G401 (cell line): ENCODE measurements at regions not wholly inside any gene's neighbourhood (a gene's known extent, or its start where the extent isn't known, plus 50 kb on each side); places are given as distances from the start of the nearest gene placed in this dataset.

Experiments
- DNase-seq: peaks from one replicate; pipeline ENCODE4 v3.0.0-alpha.2; 2015; ENCODE audit warnings: low spot score
- in situ Hi-C: cut with HindIII; loops from 2 replicates; pipeline ENCODE4 v1.10.0; 2016; ENCODE audit warnings: low sequenced_read_pairs, mixed read lengths

DNA sequence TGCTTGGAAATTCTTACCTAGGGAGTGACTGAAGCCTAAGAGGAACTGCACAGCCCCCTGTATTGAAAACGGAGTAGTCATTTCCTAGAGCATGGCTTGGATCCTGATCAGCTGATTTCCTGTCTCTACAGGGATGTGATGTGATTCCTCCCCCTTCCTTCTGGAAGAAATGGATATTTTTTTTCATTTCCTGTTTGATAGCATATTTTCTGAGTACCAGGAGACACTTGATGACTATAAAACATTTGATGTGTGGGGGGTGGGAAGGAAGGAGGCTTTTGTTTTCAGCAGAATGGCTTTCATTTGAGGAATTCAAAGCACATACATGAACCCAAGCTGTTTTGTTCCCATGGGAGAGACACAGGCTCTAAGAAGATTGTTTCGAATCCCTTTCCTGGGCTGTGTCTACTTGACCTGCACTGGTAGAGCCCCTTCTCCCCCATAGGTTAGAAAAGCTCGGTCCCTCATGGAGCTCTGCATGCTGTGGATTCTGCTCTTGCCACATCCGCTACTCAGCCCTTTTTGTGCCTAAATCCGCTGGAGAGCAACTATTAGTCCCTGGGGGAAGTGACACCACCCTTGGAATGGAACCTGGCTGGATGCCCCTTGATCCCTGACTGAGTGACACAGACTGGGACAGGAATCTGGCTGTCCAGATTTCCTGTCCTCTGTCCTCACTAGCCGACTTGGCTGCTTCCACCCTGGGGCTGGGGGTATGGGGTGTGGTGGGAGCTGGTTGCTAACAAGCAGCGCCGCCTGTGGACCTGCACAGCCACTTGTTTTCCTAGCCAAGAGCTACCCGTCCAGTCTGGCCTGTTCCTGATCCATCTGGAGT, 71.8 kb upstream of the MACF1 start:
- in situ Hi-C loops, result no loop called here
- DNase-seq, result peak; percentile 78

DNA sequence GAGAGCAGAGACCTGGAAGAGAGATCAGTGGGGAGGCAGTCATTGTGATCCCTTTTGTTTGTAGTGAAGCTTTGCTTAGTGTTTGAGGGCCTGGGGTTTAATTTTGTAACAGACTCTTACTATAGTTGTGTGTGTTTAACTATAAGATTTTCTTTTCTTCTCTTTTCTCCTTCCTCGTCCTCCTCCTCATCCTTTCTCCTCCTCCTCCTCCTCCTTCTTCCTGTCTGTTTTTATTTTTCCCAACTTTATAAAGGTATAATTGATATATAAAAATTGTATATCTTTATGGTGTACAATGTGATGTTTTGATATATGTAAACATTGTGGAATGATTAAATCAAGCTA, 71.2 kb upstream of the MACF1 start:
- in situ Hi-C loops, result no loop called here
- no peak for DNase-seq

DNA sequence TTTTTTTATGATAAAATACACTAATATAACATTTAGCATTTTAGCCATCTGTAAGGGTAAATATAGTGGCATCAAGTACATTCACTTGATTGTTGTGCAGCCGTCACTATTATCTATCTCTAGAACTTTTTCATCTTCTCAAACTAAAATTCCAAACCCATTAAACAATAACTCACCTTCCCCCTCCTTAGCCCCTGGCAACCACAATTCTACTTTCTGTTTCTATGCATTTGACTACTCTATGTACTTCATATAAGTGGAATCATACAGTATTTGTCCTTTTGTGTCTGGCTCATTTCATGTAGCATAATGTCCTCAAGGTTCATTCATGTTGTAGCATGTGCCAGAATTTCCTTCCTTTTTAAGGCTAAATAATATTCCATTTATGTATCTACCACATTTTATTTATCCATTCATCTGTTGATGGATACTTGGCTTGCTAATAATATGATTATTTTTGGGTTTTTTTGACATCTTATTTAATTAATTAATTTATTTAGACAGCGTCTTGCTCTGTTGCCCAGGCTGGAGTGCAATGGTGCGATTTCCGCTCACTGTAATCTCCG, 69.6 kb upstream of the MACF1 start:
- in situ Hi-C loops, result no loop called here
- DNase-seq, result no peak

DNA sequence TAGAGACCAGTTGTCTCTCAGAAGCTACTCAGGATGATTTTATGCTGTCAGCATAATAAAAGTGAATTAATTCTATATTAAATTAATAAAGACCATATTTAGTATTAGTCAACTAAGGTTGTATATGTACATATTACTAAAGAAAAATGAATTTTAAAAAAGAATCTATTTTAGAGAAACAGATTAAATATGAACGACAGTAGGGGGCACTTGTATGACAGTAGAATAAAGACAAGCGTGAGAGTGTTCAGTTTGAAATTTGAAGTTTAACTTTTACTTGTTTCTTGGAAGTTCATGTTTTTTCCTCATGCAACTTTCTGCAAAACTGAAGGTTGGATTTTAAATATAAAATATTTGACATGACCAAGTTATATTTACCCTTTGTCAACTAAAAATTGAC, 67.9 kb upstream of the MACF1 start:
- DNase-seq, result no peak
- in situ Hi-C loops, result no loop called here

DNA sequence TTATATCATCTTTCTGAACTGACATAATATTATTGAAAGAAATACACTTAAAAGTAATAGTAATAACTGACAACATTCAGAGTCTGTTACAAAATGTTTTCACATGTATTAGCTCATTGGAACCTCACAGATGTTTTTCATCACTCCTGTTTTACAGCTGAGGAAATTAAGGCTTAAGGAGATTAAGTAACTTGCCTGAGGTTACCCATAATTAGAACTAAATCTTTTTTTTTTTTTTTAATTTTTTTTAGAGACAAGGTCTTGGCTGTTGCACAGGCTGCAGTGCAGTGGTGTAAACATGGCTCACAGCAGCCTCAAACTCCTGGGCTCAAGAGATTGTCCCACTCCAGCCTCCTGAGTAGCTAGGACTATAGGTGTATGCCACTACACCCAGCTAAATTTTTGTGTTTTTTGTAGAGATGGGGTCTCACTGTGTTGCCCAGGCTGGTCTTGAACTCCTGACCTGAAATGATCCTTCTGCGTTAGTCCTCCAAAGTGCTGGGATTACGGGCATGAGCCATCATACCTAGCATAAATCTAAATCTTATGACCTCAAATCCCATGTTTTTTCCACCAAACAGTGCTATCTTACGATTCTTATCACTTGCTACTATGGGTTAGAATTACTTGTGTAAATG, 64.7 kb upstream of the MACF1 start:
- in situ Hi-C loops, result no loop called here
- no peak for DNase-seq

DNA sequence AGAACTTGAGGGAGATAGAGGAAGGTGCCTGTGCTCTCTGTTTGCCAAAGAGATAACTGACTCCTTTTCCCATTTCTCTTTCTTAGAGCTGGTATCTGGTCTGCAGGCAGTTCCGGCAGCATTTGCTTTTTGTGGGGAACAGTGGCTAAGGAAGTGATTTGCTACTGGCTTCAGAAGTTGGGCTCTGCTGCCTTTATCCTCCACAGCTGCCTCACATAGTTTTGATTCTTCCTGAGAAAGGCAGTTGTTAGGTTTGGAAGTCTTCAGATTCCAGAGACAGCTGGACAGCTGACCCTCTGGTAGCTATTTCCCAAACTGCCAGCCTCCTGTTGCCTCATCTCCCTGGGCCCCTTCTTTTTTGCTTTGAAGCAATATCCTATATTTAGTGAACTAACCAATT, 62.6 kb upstream of the MACF1 start:
- in situ Hi-C loops, result no loop called here
- DNase-seq, result no peak

DNA sequence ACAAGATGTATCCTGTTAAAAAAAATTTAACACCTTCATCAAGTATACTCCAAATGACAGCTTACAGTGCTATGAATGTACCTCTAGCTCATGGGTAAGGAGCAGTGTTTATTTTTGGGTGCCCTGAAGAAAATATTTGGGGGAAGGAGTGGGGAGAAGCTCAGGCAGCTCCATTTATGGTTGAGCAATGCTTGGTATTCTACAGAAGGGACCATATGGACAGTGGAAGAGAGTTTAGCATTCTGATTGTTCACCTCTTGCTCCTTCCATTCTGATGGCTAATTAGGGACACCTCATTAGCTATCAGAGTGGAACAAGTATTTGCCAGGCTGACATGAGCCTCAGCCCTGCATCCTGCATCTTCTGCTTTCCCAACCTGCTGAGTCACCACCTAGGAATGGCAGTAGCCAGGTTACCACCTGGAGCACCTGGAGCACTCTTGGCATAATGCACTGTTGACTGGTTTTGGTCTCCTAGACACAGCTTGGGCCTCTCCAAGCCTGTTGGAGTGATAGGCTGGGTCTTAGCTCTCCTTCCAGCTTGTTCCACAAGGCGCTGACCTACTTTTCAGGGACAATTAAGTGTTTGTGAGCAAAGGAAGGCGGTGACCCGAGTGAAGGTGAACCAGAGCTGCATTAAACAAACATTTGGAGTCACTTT, 62.0 kb upstream of the MACF1 start:
- DNase-seq, result peak; percentile 50

DNA sequence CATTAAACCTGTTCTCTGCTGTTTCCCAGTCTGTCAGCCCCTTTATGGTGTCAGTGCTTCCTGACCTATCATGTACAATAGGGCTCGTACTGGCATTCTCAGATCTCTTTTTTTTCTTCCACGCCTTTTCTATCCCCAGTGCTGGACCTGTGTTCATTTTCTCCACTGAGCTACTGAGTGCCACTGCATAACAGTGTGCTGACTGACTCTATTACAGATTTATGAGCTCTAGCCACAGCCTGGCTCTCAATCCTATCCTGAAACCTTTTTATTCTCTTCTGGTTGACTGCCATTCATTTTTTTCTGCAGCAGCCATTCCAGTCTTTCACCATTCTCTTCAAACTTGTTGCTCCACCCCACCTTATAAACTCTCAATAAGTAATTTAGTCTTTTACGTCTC, 59.6 kb upstream of the MACF1 start:
- in situ Hi-C loops, result no loop called here

More for the DNA sequence above, 62.0 kb upstream of the MACF1 start:
- in situ Hi-C loops, result no loop called here

DNA sequence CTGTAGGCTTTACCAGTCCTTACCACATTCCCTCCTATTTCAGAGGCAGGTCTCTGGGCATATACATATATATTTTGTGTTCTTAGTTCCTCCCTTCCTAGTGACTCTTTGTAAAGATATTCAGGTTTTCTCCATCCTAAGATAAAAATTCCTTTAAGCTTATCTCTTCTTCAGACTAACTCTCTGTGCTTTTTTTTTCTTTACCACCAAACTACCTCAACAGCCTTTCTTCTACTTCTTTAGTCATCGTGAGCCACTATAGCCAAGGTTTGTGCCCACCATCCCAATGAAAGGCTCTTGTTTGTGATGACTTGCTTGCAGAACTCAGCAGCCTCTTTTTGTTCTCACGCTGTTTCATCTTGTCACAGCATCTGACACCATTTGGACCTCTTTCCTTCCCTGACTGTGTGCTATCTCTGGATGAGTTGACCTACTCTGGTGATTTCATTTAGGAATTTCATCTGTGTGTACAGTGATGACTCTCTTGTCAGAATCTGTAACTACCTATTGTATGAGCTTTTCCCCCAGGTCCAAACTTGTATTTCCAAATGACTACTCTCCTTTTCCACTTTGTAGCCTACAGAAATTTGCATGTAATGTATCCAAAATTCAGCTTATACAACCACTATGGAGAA, 59.0 kb upstream of the MACF1 start:
- in situ Hi-C loops, result no loop called here
- no peak for DNase-seq

More for the DNA sequence above, 59.6 kb upstream of the MACF1 start:
- DNase-seq, result no peak

DNA sequence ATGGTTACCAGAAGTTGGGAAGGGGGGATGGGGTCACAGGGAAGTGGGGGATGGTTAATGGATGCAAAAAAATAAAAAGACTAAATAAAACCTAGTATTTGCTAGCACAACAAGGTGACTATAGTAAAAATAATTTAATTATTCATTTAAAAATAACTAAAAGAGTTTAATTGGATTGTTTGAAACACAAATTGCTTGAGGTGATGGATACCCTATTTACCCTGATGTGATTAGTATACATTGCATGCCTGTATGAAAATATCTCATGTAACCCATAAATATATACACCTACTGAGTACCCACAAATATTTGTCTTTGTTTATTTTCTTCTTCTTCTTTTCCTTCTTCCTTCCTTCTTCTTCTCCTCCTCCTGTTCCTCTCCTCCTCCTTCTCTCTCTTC, 57.8 kb upstream of the MACF1 start:
- in situ Hi-C loops, result no loop called here
- no peak for DNase-seq

DNA sequence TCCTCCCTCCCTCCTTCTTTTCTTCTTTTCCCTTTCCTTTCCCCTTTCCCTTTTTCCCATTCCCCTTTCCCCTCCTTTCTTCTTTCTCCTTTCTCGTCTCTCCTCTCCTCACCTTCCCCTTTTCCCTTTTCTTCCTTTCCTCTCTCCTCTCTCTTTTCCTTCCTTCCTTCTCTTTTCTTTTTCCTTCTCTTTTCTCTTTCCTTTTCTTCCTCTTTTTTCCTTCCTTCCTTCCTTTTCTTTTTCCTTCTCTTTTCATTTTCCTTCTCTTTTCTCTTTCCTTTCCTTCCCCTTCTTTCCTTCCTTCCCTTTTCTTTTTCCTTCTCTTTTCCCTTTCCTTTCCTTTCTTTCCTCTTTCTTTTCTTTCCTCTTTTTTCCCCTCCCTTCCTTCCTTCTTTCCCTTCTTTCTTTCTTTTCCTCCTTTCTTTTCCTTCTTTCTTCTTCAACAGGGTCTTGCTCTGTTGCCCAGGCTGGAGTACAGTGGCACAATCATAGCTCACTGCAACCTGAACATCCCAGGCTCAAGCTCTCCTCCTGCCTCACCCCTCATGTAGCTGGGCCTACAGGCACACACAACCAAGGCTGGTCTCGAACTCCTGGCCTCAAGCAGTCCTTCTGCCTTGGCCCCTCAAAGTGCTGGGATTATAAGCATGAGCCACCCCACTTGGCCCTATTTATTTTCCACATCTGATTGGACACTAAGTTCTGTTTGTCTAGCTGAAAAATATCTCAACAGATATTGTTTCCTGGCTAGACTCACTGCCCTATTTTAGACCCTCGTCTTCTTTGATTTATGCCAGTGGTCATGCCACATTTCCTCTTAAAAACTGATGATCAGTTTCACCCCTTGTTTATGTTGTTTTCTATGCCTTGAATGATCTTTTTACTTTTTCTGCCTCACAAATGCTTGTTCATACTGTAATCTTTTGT, 57.1 kb upstream of the MACF1 start:
- in situ Hi-C loops, result no loop called here
- no peak for DNase-seq

DNA sequence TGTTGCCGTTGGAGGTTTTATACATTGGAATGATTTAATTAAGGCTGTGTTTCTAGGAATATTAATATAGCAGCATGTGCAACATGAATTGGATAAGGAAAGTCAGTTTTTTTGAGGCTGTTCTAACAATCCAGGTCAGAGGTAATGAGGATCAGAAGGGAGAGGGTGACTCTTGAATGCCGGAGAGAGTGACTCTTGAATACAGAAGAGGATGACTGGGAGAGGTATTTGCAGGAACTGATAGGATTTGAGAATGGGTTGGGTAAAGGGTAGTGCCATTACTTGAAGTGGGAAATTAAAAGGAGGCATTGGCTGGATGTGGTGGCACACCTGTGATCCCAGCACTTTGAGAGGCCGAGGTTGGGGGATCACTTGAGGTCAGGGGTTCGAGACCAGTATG, 55.6 kb upstream of the MACF1 start:
- in situ Hi-C loops, result no loop called here

DNA sequence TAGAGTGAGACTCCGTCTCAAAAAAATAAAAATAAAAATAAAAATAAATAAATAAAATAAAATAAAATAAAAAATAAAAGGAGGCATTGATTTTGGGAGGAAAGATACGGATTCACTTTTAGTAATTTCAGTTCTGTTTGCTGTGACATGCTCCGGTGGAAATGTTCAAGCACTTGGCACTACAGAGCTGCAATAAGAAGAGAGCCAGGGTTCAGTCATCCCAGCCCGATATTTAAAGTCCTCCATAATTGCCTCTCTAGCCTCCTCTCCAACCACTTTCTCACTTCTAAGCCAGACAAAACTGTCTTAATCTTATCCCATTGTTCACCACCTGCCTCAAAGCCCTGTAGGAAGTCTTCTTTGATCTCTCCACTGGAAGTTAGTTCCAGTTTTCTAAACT, 55.0 kb upstream of the MACF1 start:
- in situ Hi-C loops, result no loop called here
- no peak for DNase-seq

More for the DNA sequence above, 55.6 kb upstream of the MACF1 start:
- no peak for DNase-seq

DNA sequence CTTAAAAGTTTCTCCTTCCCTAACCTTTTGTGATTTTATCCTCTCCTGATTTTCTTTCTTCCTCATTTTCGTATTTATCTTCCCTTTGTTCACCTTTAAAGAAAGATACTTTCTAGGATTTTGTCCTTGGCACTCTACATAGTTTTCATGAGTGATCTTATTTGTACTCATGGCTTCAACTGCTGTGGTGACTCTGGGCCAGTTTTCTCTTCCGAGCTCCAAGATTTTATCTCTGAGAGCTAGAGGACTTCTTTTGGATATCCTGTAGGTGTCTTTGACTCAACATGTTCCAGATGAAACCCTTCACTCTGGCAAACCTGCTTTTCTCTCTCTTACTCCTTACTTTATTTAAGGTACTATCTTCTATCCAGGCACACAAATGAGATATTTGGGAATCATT, 53.7 kb upstream of the MACF1 start:
- DNase-seq, result no peak
- in situ Hi-C loops, result no loop called here

DNA sequence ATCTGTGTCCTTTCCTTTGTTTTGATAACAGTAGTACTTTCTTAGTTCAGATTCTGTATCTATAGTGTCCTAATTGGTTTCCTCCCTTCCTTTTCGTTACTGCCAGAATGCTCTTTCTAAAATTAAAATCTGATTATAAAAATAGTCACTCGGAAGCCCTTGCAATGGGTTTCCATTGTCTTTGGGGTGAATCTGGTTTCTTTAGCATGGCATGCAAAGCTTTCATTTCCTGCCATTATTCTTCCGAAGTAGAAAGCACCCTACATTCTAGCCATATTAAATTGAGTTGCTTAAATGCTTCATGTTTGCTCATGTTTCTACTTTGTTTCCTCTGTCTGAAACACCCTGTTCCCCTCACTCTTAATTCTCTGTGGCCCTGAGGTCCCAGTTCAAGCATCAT, 53.2 kb upstream of the MACF1 start:
- in situ Hi-C loops, result no loop called here
- no peak for DNase-seq

DNA sequence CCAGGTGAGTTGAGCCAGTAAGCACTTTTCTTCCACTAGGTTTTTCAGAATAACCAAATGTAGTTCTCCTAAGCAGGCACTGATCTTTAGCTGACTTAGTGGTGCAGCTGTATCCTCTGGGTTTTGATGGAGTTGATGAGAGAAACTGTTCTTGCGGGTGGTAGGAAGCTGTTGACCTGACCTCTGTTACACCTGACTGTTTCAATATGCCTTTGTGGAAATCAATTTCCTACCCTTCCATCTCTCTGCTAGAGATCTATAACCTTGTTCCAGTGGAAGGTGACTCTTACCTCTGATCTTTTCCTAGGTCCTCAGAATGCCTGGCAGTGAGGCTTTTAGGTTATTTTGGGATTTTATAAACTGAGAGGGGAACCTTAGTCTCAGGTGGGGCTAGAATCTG, 51.6 kb upstream of the MACF1 start:
- in situ Hi-C loops, result no loop called here
- DNase-seq, result no peak

DNA sequence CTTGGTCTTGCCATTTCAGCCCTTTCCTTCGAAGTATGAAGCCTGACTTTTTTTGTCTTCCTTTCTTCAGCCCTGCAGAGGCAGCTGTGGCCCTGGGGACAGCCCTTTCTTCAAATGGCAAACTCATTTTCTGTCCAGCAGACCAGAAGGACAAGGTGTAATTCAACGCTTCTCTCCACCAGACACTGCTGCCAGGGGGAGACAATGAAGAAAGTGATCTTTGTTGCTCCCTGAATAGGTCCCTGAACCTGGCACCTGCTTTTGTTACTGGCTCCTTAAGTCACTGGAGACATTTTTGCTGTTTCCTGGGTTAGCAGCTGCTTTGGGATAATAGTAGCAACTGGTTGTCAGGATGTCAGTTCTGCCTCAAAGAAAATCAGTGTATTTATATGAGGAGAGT, 50.8 kb upstream of the MACF1 start:
- in situ Hi-C loops, result no loop called here
- DNase-seq, result no peak

DNA sequence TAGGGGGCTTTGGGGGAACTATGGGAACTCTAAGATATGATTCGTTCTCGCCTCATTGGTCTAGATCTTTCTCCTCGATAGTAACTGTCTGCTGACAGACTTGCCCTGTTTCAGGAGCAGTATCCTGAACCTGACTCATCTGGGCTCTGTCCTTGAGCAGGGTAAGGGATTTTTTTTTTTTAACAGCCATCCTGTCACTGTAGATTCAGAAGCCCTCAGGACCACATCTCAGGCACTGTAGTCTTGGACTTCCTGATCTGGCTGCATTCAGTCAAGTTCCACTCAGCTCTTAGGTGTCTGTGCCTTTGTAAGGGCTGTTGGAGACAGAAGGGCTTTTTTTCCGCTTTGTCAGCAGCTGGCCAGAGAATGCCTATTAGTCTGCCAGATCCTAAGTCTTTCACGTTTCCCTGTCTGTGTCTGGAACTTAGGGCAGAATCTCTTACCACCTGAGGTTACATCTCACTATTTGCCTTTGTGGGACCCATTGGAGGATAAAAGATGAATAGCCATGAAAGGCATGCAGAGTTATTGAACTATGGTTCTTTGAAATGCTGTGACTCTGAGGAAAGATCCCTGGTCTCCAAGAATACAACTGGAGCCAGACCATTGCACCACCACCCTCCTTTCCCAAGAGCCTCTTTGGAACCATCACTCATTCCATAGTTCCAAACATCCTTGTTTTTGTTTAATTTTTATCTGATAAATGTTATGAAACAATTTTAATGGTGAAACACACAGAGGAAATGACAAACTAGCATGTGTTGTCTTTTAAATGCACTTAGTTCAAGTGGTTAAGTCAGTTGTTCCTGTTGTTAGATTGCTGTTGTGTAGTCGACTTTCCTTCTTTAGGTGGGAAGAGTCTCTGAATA, 49.7 kb upstream of the MACF1 start:
- in situ Hi-C loops, result no loop called here
- no peak for DNase-seq
